H1 (cell line): ENCODE measurements at regions not wholly inside any gene's neighbourhood (a gene's known extent, or its start where the extent isn't known, plus 50 kb on each side); places are given as distances from the start of the nearest gene placed in this dataset.

Source experiments
- ASH2L ChIP-seq: fragments of 200-600, 300-600 bp; sonication (generic); IDR thresholded peaks from one replicate; pipeline ENCODE4 v1.7.1; 2017; ENCODE audit warnings: low read length
- CTCF ChIP-seq, 3 experiments: IDR thresholded peaks; 1 replicate in 2 of 3; 2 replicates in 1 of 3; pipeline versions ENCODE4 v1.5.1 to v1.6.1; 2011; ENCODE audit warnings: low read length in 3 of 3, mild to moderate bottlenecking in 3 of 3, inconsistent platforms in 2 of 3, low read depth in 1 of 3, moderate library complexity in 1 of 3; ENCODE audit not compliant: insufficient read depth in 1 of 3; ENCODE audit errors: control extremely low read depth in 1 of 3
- EP300 ChIP-seq, 2 experiments: IDR thresholded peaks; 1 replicate in 1 of 2; 2 replicates in 1 of 2; pipeline ENCODE4 v1.6.1; 2011 to 2012; ENCODE audit warnings: low read depth in 2 of 2, low read length in 2 of 2, mild to moderate bottlenecking in 2 of 2, borderline replicate concordance in 1 of 2, inconsistent platforms in 1 of 2, moderate library complexity in 1 of 2
- FOSL1 ChIP-seq: IDR thresholded peaks from 2 replicates; pipeline ENCODE4 v1.6.1; 2011; ENCODE audit warnings: mild to moderate bottlenecking, low read depth, low read length, moderate library complexity; ENCODE audit not compliant: insufficient read depth
- MAX ChIP-seq: IDR thresholded peaks from 2 replicates; pipeline ENCODE4 v1.6.1; 2012; ENCODE audit warnings: inconsistent platforms
- POLR2A ChIP-seq, 2 experiments: IDR thresholded peaks; 1 replicate in 1 of 2; 2 replicates in 1 of 2; pipeline ENCODE4 v1.6.1; 2011; ENCODE audit warnings: low read depth in 2 of 2, low read length in 2 of 2, mild to moderate bottlenecking in 2 of 2; ENCODE audit errors: control extremely low read depth in 1 of 2
- POLR2AphosphoS5 ChIP-seq: IDR thresholded peaks from 2 replicates; pipeline ENCODE4 v1.6.1; 2011; ENCODE audit warnings: low read depth, low read length
- RAD21 ChIP-seq, 2 experiments: IDR thresholded peaks in 1 of 2; conservative IDR thresholded peaks in 1 of 2; 2 replicates each; pipeline ENCODE4 v1.6.1; 2011; ENCODE audit warnings: low read depth in 2 of 2, low read length in 2 of 2, improper control_type of control experiment in 1 of 2, inconsistent platforms in 1 of 2, mild to moderate bottlenecking in 1 of 2, moderate library complexity in 1 of 2
- SP1 ChIP-seq: IDR thresholded peaks from 2 replicates; pipeline ENCODE4 v1.6.1; 2011; ENCODE audit warnings: low read depth, low read length
- SRF ChIP-seq: IDR thresholded peaks from 2 replicates; pipeline ENCODE4 v1.6.1; 2011; ENCODE audit warnings: mild to moderate bottlenecking, low read depth, low read length, moderate library complexity
- TEAD4 ChIP-seq: IDR thresholded peaks from 2 replicates; pipeline ENCODE4 v1.6.1; 2012; ENCODE audit warnings: low read depth, low read length, inconsistent platforms, mixed read lengths
- ZNF274 ChIP-seq: IDR thresholded peaks from 2 replicates; pipeline ENCODE4 v1.7.0; 2012; ENCODE audit warnings: low read length, borderline replicate concordance; ENCODE audit errors: extremely low read depth
- TF ChIP-seq, protein P1 (sequence below): IDR thresholded peaks from 2 replicates; pipeline ENCODE4 v1.6.1; 2012; ENCODE audit warnings: low read length, inconsistent platforms

DNA sequence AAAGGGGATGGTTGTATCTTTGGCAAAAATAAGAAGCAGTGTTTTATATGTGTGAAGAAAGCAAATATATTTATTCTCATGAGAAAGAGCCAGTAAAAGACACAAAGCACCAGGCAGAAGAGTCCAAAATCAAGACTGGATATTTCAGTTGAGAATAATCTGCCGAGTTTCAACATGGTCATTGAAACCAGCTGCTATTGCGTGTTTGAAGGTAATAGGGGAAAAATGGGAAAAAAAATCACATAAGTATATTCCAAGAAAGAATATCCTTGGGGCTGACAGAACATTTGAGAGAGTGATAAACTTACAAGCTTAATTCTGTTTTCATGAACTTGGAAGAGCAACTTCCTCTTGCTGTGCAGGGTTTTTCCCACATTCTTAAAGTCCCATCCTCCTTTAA is 79.9 kb downstream of the ISOC1 start:
- TF ChIP-seq, protein P1, sequence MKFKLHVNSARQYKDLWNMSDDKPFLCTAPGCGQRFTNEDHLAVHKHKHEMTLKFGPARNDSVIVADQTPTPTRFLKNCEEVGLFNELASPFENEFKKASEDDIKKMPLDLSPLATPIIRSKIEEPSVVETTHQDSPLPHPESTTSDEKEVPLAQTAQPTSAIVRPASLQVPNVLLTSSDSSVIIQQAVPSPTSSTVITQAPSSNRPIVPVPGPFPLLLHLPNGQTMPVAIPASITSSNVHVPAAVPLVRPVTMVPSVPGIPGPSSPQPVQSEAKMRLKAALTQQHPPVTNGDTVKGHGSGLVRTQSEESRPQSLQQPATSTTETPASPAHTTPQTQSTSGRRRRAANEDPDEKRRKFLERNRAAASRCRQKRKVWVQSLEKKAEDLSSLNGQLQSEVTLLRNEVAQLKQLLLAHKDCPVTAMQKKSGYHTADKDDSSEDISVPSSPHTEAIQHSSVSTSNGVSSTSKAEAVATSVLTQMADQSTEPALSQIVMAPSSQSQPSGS: no peak
- TF ChIP-seq EP300 (IDR thresholded peaks at IDR 0.05; ENCODE audit: borderline replicate concordance in 1 of 2, low read depth in 2 of 2, low read length in 2 of 2) (no peak), SRF (no peak), POLR2A (IDR thresholded peaks at IDR 0.05; ENCODE audit: control extremely low read depth in 1 of 2, low read depth in 2 of 2, low read length in 2 of 2) (no peak), RAD21 (IDR thresholded peaks at IDR 0.05 in 1 of 2, conservative IDR thresholded peaks at IDR 0.05 in 1 of 2; ENCODE audit: low read depth in 2 of 2, low read length in 2 of 2) (no peak), ZNF274 (no peak), TEAD4 (no peak), CTCF (IDR thresholded peaks at IDR 0.05; ENCODE audit: control extremely low read depth in 1 of 3, insufficient read depth in 1 of 3, low read depth in 1 of 3, low read length in 3 of 3) (no peak), ASH2L (no peak), FOSL1 (no peak), MAX (no peak), POLR2AphosphoS5 (no peak), SP1 (no peak)
